SK-N-SH (cell line): ENCODE measurements at regions not wholly inside any gene's neighbourhood (a gene's known extent, or its start where the extent isn't known, plus 50 kb on each side); places are given as distances from the start of the nearest gene placed in this dataset.

ENCODE experiments used
- CTCF ChIA-PET: fragments of 300-600, 350-600 bp; formaldehyde crosslinking; extraction: SDS; loops from one replicate; lab custom pipeline; 2021; lab: Yijun Ruan, JAX
- POLR2A ChIA-PET: fragments of 350-600 bp; sonication (Branson Sonifier 250); formaldehyde crosslinking; extraction: SDS; loops from one replicate; lab custom pipeline; 2020; ENCODE audit warnings: antibody characterized with exemption, inconsistent platforms; lab: Yijun Ruan, JAX
- DNase-seq: peaks from one replicate; pipeline ENCODE4 v3.0.0; 2012
- H2AFZ ChIP-seq: fragments of 200-600 bp; sonication (generic); 2 replicates; pipeline ENCODE4 v1.8.1; 2016; ENCODE audit warnings: antibody characterized with exemption, mild to moderate bottlenecking, low read depth
- H3F3A ChIP-seq: fragments of 200-600 bp; sonication (generic); replicated peaks from 2 replicates; pipeline ENCODE3; 2016; ENCODE audit warnings: antibody characterized with exemption, mild to moderate bottlenecking; ENCODE audit not compliant: insufficient read depth
- H3K27ac ChIP-seq, 2 experiments: fragments of 200-500 bp in 1 of 2; fragments of 200-600 bp in 1 of 2; sonication (Bioruptor generic) in 1 of 2; sonication (generic), shearing (Covaris generic) in 1 of 2; 2 replicates each; pipeline versions ENCODE4 v1.5.1 to v1.6.1; 2014 to 2016; ENCODE audit warnings: low read depth in 2 of 2, inconsistent platforms in 1 of 2, low read length in 1 of 2, mild to moderate bottlenecking in 1 of 2, mixed read lengths in 1 of 2
- H3K27me3 ChIP-seq: fragments of 200-600 bp; sonication (generic), shearing (Covaris generic); 2 replicates; pipeline ENCODE4 v1.6.1; 2016; ENCODE audit warnings: mixed run types; ENCODE audit not compliant: insufficient read depth
- H3K36me3 ChIP-seq, 2 experiments: fragments of 200-500 bp in 1 of 2; fragments of 200-600 bp in 1 of 2; sonication (Bioruptor generic) in 1 of 2; sonication (generic) in 1 of 2; replicated peaks in 1 of 2; 2 replicates each; pipeline versions ENCODE3 to v1.5.1; 2014 to 2016; ENCODE audit warnings: low read length in 1 of 2, mild to moderate bottlenecking in 1 of 2; ENCODE audit not compliant: insufficient read depth in 2 of 2, control insufficient read depth in 1 of 2
- H3K4me1 ChIP-seq, 2 experiments: fragments of 200-500 bp in 1 of 2; fragments of 200-600 bp in 1 of 2; sonication (Bioruptor generic) in 1 of 2; sonication (generic), shearing (Covaris generic) in 1 of 2; 2 replicates each; pipeline versions ENCODE4 v1.5.1 to v1.6.1; 2014 to 2016; ENCODE audit warnings: low read depth in 1 of 2, low read length in 1 of 2, mixed run types in 1 of 2; ENCODE audit not compliant: insufficient read depth in 2 of 2, control insufficient read depth in 1 of 2
- H3K4me2 ChIP-seq: fragments of 200-600 bp; sonication (generic), shearing (Covaris generic); 2 replicates; pipeline ENCODE4 v1.6.1; 2017; ENCODE audit warnings: mixed run types
- H3K4me3 ChIP-seq, 2 experiments: fragments of 200-500 bp in 1 of 2; fragments of 200-600 bp in 1 of 2; sonication (Bioruptor generic) in 1 of 2; sonication (generic), shearing (Covaris generic) in 1 of 2; 2 replicates each; pipeline versions ENCODE4 v1.5.1 to v1.8.1; 2014 to 2016; ENCODE audit warnings: low read depth in 2 of 2, inconsistent platforms in 1 of 2, low read length in 1 of 2, mild to moderate bottlenecking in 1 of 2, mixed read lengths in 1 of 2, moderate library complexity in 1 of 2
- H3K79me2 ChIP-seq: fragments of 200-600 bp; sonication (generic); 2 replicates; pipeline ENCODE4 v1.8.1; 2017; ENCODE audit warnings: mild to moderate bottlenecking; ENCODE audit not compliant: insufficient read depth
- H3K9ac ChIP-seq: fragments of 200-600 bp; sonication (generic); 2 replicates; pipeline ENCODE4 v1.6.1; 2017; ENCODE audit warnings: mixed run types
- H3K9me2 ChIP-seq: fragments of 200-600 bp; sonication (generic); 2 replicates; pipeline ENCODE4 v1.6.1; 2017; ENCODE audit warnings: mixed run types
- H3K9me3 ChIP-seq: fragments of 200-600 bp; sonication (generic); 2 replicates; pipeline ENCODE4 v1.6.1; 2017; ENCODE audit warnings: mixed run types, mild to moderate bottlenecking, moderate library complexity
- H4K20me1 ChIP-seq: fragments of 200-600 bp; sonication (generic); 2 replicates; pipeline ENCODE4 v1.6.1; 2017; ENCODE audit warnings: mild to moderate bottlenecking, mixed run types; ENCODE audit not compliant: insufficient read depth
- CHD2 ChIP-seq: fragments of 150-350 bp; IDR thresholded peaks from 2 replicates; pipeline ENCODE4 v1.6.1; 2018; ENCODE audit warnings: low read length; ENCODE audit not compliant: partially characterized antibody
- CTCF ChIP-seq: fragments of 200-600 bp; sonication (generic); IDR thresholded peaks from 2 replicates; pipeline ENCODE4 v1.6.1; 2017; ENCODE audit warnings: antibody characterized with exemption, mild to moderate bottlenecking, moderate library complexity
- ELF1 ChIP-seq: IDR thresholded peaks from 2 replicates; pipeline ENCODE4 v1.4.0; 2012
- EZH2phosphoT487 ChIP-seq: fragments of 200-600 bp; sonication (generic); IDR thresholded peaks from 2 replicates; pipeline ENCODE4 v1.6.1; 2017; ENCODE audit warnings: low read depth, mixed run types, mild to moderate bottlenecking, antibody characterized with exemption, moderate library complexity, borderline replicate concordance
- FOSL2 ChIP-seq: IDR thresholded peaks from 2 replicates; pipeline ENCODE4 v1.4.0; 2012; ENCODE audit warnings: low read depth, mild to moderate bottlenecking, moderate library complexity, borderline replicate concordance
- FOXM1 ChIP-seq: IDR thresholded peaks from 2 replicates; pipeline ENCODE4 v1.4.0; 2012; ENCODE audit warnings: low read depth, mild to moderate bottlenecking
- GABPA ChIP-seq: IDR thresholded peaks from 2 replicates; pipeline ENCODE4 v1.4.0; 2012; ENCODE audit warnings: low read depth, mild to moderate bottlenecking
- GATA2 ChIP-seq: sonication (generic); formaldehyde crosslinking; IDR thresholded peaks from 2 replicates; pipeline ENCODE4 v1.5.0; 2020; ENCODE audit warnings: mild to moderate bottlenecking, missing genetic modification reagents
- JUND ChIP-seq: IDR thresholded peaks from 2 replicates; pipeline ENCODE4 v1.4.0; 2012
- MAX ChIP-seq: IDR thresholded peaks from 2 replicates; pipeline ENCODE4 v1.4.0; 2012; ENCODE audit warnings: low read depth
- MEF2A ChIP-seq: IDR thresholded peaks from 2 replicates; pipeline ENCODE4 v1.4.0; 2012; ENCODE audit warnings: low read depth, borderline replicate concordance
- MXI1 ChIP-seq: IDR thresholded peaks from 2 replicates; pipeline ENCODE4 v1.6.1; 2012; ENCODE audit warnings: mild to moderate bottlenecking, low read depth, low read length, improper control_type of control experiment
- NRF1 ChIP-seq: IDR thresholded peaks from 2 replicates; pipeline ENCODE4 v1.6.1; 2012; ENCODE audit warnings: low read depth, mild to moderate bottlenecking, low read length
- POLR2AphosphoS5 ChIP-seq: IDR thresholded peaks from 2 replicates; pipeline ENCODE4 v1.6.1; 2012; ENCODE audit warnings: low read depth, low read length
- RAD21 ChIP-seq: IDR thresholded peaks from 2 replicates; pipeline ENCODE4 v1.6.1; 2012; ENCODE audit warnings: mild to moderate bottlenecking, low read length
- RCOR1 ChIP-seq: fragments of 150-350 bp; IDR thresholded peaks from 2 replicates; pipeline ENCODE4 v1.6.1; 2017; ENCODE audit warnings: antibody characterized with exemption, low read length
- RFX5 ChIP-seq: IDR thresholded peaks from 2 replicates; pipeline ENCODE4 v1.6.1; 2012; ENCODE audit warnings: mild to moderate bottlenecking, improper control_type of control experiment, low read length
- RXRA ChIP-seq: IDR thresholded peaks from 2 replicates; pipeline ENCODE4 v1.4.0; 2012; ENCODE audit warnings: low read depth, mild to moderate bottlenecking, borderline replicate concordance
- SMC3 ChIP-seq: IDR thresholded peaks from 2 replicates; pipeline ENCODE4 v1.6.1; 2012; ENCODE audit warnings: low read depth, low read length, improper control_type of control experiment
- TAF1 ChIP-seq: IDR thresholded peaks from 2 replicates; pipeline ENCODE4 v1.6.1; 2012; ENCODE audit warnings: low read depth, mild to moderate bottlenecking, low read length, moderate library complexity, borderline replicate concordance
- TEAD4 ChIP-seq: IDR thresholded peaks from 2 replicates; pipeline ENCODE4 v1.4.0; 2012; ENCODE audit warnings: mild to moderate bottlenecking, borderline replicate concordance; ENCODE audit not compliant: insufficient read depth
- USF1 ChIP-seq: IDR thresholded peaks from 2 replicates; pipeline ENCODE4 v1.4.0; 2012; ENCODE audit warnings: low read depth, borderline replicate concordance
- YY1 ChIP-seq: IDR thresholded peaks from 2 replicates; pipeline ENCODE4 v1.4.0; 2012; ENCODE audit warnings: low read depth, mild to moderate bottlenecking
- ZBTB33 ChIP-seq: IDR thresholded peaks from 2 replicates; pipeline ENCODE4 v1.4.0; 2012; ENCODE audit warnings: low read depth, borderline replicate concordance
- WGBS: methylation state at CpG from one replicate; pipeline ENCODE4 v1.1.6; 2017; ENCODE audit warnings: low lambda C conversion rate; 5-methylcytosine and 5-hydroxymethylcytosine counted together

- Histone ChIP-seq H3F3A (no peaks in the 10 kb centered on the region), H3K4me1 (no peaks in the 10 kb centered on the region), H3K4me3 (no peak overlapping the region), H3K36me3 (no peaks in the 10 kb centered on the region), H3K4me2 (no peak overlapping the region), H3K9ac (no peak overlapping the region), H2AFZ (no peak overlapping the region), H3K9me2 (no peaks in the 10 kb centered on the region), H3K79me2 (no peaks in the 10 kb centered on the region), H3K27ac (no peak overlapping the region), H3K9me3 (no peaks in the 10 kb centered on the region), H3K27me3 (no peaks in the 10 kb centered on the region), H4K20me1 (no peaks in the 10 kb centered on the region)
- CTCF ChIA-PET = no interaction called here
- POLR2A ChIA-PET = no interaction called here
- WGBS = 37% methylated on average over 7 of the region's 7 CpGs
- DNase-seq = no peak
- TF ChIP-seq RAD21 (no peak), RXRA (no peak), YY1 (no peak), POLR2AphosphoS5 (no peak), TEAD4 (no peak), MEF2A (no peak), MAX (no peak), JUND (no peak), NRF1 (no peak)
- TF ChIP-seq, all 33 proteins: peak for 0
Measured at GRCh38 chr18:76149734-76150133, 345.3 kb downstream of the ZNF516 start.

GRCh38 chr18:76149284-76149683, 345.8 kb downstream of the ZNF516 start:
- Histone ChIP-seq H3K4me1 (no peaks in the 10 kb centered on the region), H3K36me3 (no peaks in the 10 kb centered on the region), H3F3A (no peaks in the 10 kb centered on the region), H4K20me1 (no peaks in the 10 kb centered on the region), H2AFZ (no peak overlapping the region), H3K27ac (no peak overlapping the region), H3K4me3 (no peak overlapping the region), H3K79me2 (no peaks in the 10 kb centered on the region), H3K9me2 (no peaks in the 10 kb centered on the region), H3K4me2 (no peak overlapping the region), H3K9ac (no peak overlapping the region)
- POLR2A ChIA-PET = no interaction called here
- no peak for DNase-seq
- CTCF ChIA-PET = no interaction called here
- TF ChIP-seq ELF1 (no peak), GATA2 (no peak), USF1 (no peak), GABPA (no peak), RCOR1 (no peak), MXI1 (no peak), FOXM1 (no peak), FOSL2 (no peak), NRF1 (no peak), YY1 (no peak), CTCF (no peak), CHD2 (no peak), JUND (no peak), MAX (no peak), RFX5 (no peak), RAD21 (no peak), TAF1 (no peak), EZH2phosphoT487 (no peak), ZBTB33 (no peak), SMC3 (no peak)
- TF ChIP-seq, all 33 proteins: peak for 0
- H3K27me3 ChIP-seq = no peaks in the 10 kb centered on the region
- H3K9me3 ChIP-seq = no peaks in the 10 kb centered on the region
- 42% methylated on average over 4 of the region's 4 CpGs for WGBS
